H1 (cell line): ENCODE measurements at regions not wholly inside any gene's neighbourhood (a gene's known extent, or its start where the extent isn't known, plus 50 kb on each side); places are given as distances from the start of the nearest gene placed in this dataset.

Experiments
- CTCF ChIA-PET: fragments of 300-600 bp; sonication (Branson Sonifier 250); formaldehyde crosslinking; loops from one replicate; lab custom pipeline; 2021; ENCODE audit not compliant: partially characterized antibody; lab: Charles Lee
- POLR2A ChIA-PET: fragments of 300-600 bp; sonication (Branson Sonifier 250); formaldehyde crosslinking; loops from one replicate; lab custom pipeline; 2021; ENCODE audit warnings: inconsistent platforms; ENCODE audit not compliant: partially characterized antibody; lab: Charles Lee
- DNase-seq, 2 experiments: peaks; one replicate each; pipeline versions ENCODE4 v3.0.0 to v3.0.0-alpha.2; 2010 to 2022; ENCODE audit warnings: low spot score in 2 of 2, low read depth in 1 of 2, mixed read lengths in 1 of 2
- FAIRE-seq: peaks from 2 replicates; lab custom pipeline; 2011; peaks lifted over from hg19 to GRCh38; lab: Jason Lieb, UNC
- H2AFZ ChIP-seq: 2 replicates; pipeline ENCODE4 v1.8.1; 2012; ENCODE audit warnings: low read length, inconsistent platforms
- H2AK5ac ChIP-seq: 2 replicates; pipeline ENCODE4 v1.6.1; 2013; ENCODE audit warnings: low read depth, low read length
- H2BK120ac ChIP-seq: replicated peaks from 2 replicates; pipeline ENCODE3; 2013; ENCODE audit warnings: low read depth, low read length, inconsistent platforms
- H2BK12ac ChIP-seq: 2 replicates; pipeline ENCODE4 v1.6.1; 2013; ENCODE audit warnings: low read depth, low read length
- H2BK15ac ChIP-seq: 2 replicates; pipeline ENCODE4 v1.6.1; 2013; ENCODE audit warnings: low read length
- H2BK20ac ChIP-seq: 2 replicates; pipeline ENCODE4 v1.6.1; 2013; ENCODE audit warnings: low read length
- H2BK5ac ChIP-seq: 2 replicates; pipeline ENCODE4 v1.6.1; 2013; ENCODE audit warnings: low read depth, low read length
- H3K14ac ChIP-seq: 2 replicates; pipeline ENCODE4 v1.6.1; 2013; ENCODE audit warnings: inconsistent platforms; ENCODE audit not compliant: insufficient read length
- H3K18ac ChIP-seq: 2 replicates; pipeline ENCODE4 v1.6.1; 2013; ENCODE audit warnings: low read length; ENCODE audit errors: extremely low read depth
- H3K23ac ChIP-seq: 2 replicates; pipeline ENCODE4 v1.6.1; 2013; ENCODE audit warnings: inconsistent platforms; ENCODE audit not compliant: insufficient read length
- H3K23me2 ChIP-seq: 2 replicates; pipeline ENCODE4 v1.6.1; 2013; ENCODE audit warnings: low read depth, low read length
- H3K27ac ChIP-seq: 2 replicates; pipeline ENCODE4 v1.6.1; 2011; ENCODE audit warnings: low read depth, low read length, inconsistent platforms
- H3K27me3 ChIP-seq, 4 experiments: replicated peaks in 1 of 4; 1 replicate in 1 of 4; 2 replicates in 3 of 4; pipeline versions ENCODE4 v1.6.1 to v1.8.1; 2011 to 2013; ENCODE audit warnings: low read length in 3 of 4, mild to moderate bottlenecking in 3 of 4, inconsistent platforms in 2 of 4, mixed read lengths in 2 of 4, moderate library complexity in 1 of 4; ENCODE audit not compliant: control insufficient read depth in 3 of 4, insufficient read depth in 3 of 4; ENCODE audit errors: extremely low read depth in 1 of 4
- H3K36me3 ChIP-seq, 4 experiments: 2 replicates each; pipeline versions ENCODE4 v1.6.1 to v1.8.1; 2011 to 2013; ENCODE audit warnings: mild to moderate bottlenecking in 4 of 4, low read length in 3 of 4, moderate library complexity in 2 of 4, control low read depth in 1 of 4, inconsistent platforms in 1 of 4; ENCODE audit not compliant: insufficient read depth in 4 of 4, control insufficient read depth in 2 of 4
- H3K4ac ChIP-seq: replicated peaks from 2 replicates; pipeline ENCODE3; 2013; ENCODE audit warnings: low read length, low read depth, mixed read lengths, inconsistent platforms; ENCODE audit not compliant: insufficient read length
- H3K4me1 ChIP-seq, 4 experiments: replicated peaks in 1 of 4; 1 replicate in 1 of 4; 2 replicates in 3 of 4; pipeline versions ENCODE4 v1.6.1 to v1.8.1; 2011 to 2013; ENCODE audit warnings: low read length in 3 of 4, inconsistent platforms in 2 of 4, mixed read lengths in 1 of 4; ENCODE audit not compliant: insufficient read depth in 4 of 4, control insufficient read depth in 3 of 4
- H3K4me2 ChIP-seq, 2 experiments: 2 replicates each; pipeline versions ENCODE4 v1.6.1 to v1.8.1; 2011 to 2013; ENCODE audit warnings: low read depth in 2 of 2, low read length in 2 of 2, control low read depth in 1 of 2, inconsistent platforms in 1 of 2, mild to moderate bottlenecking in 1 of 2; ENCODE audit not compliant: insufficient read depth in 1 of 2
- H3K4me3 ChIP-seq, 4 experiments: fragments of 200-600, 300-600 bp in 1 of 4; sonication (generic), shearing (Covaris generic), sonication (Bioruptor Twin) in 1 of 4; 2 replicates each; pipeline versions ENCODE4 v1.5.1 to v1.8.1; 2011 to 2016; ENCODE audit warnings: low read length in 4 of 4, low read depth in 3 of 4, control low read depth in 2 of 4, inconsistent platforms in 2 of 4, mild to moderate bottlenecking in 2 of 4, mixed read lengths in 1 of 4, moderate library complexity in 1 of 4; ENCODE audit not compliant: insufficient read depth in 2 of 4; ENCODE audit errors: extremely low read depth in 1 of 4
- H3K56ac ChIP-seq: replicated peaks from 2 replicates; pipeline ENCODE3; 2013; ENCODE audit warnings: low read depth, mild to moderate bottlenecking, mixed read lengths, low read length, inconsistent platforms; ENCODE audit not compliant: insufficient read length
- H3K79me1 ChIP-seq: 2 replicates; pipeline ENCODE4 v1.6.1; 2013; ENCODE audit warnings: low read depth, low read length, control low read depth
- H3K79me2 ChIP-seq, 2 experiments: 2 replicates each; pipeline versions ENCODE4 v1.6.1 to v1.8.1; 2012 to 2013; ENCODE audit warnings: low read length in 2 of 2, mild to moderate bottlenecking in 2 of 2, inconsistent platforms in 1 of 2; ENCODE audit not compliant: insufficient read depth in 2 of 2, control insufficient read depth in 1 of 2
- H3K9ac ChIP-seq, 4 experiments: replicated peaks in 1 of 4; 1 replicate in 1 of 4; 2 replicates in 3 of 4; pipeline versions ENCODE4 v1.6.1 to v1.8.1; 2011 to 2013; ENCODE audit warnings: low read depth in 3 of 4, low read length in 3 of 4, control low read depth in 2 of 4, mild to moderate bottlenecking in 2 of 4, moderate library complexity in 2 of 4, inconsistent platforms in 1 of 4; ENCODE audit errors: extremely low read depth in 1 of 4
- H3K9me3 ChIP-seq, 2 experiments: 2 replicates each; pipeline versions ENCODE4 v1.6.1 to v1.8.1; 2012 to 2013; ENCODE audit warnings: mild to moderate bottlenecking in 2 of 2, moderate library complexity in 2 of 2, control low read depth in 1 of 2, inconsistent platforms in 1 of 2, low read depth in 1 of 2, low read length in 1 of 2, mixed read lengths in 1 of 2; ENCODE audit not compliant: insufficient read depth in 2 of 2
- H4K20me1 ChIP-seq, 2 experiments: replicated peaks in 1 of 2; 2 replicates each; pipeline versions ENCODE3 to v1.8.1; 2011 to 2013; ENCODE audit warnings: inconsistent platforms in 2 of 2, low read length in 2 of 2, mild to moderate bottlenecking in 1 of 2; ENCODE audit not compliant: insufficient read depth in 2 of 2, control insufficient read depth in 1 of 2
- H4K5ac ChIP-seq: 2 replicates; pipeline ENCODE4 v1.6.1; 2013; ENCODE audit warnings: low read length, low read depth, mixed read lengths, inconsistent platforms; ENCODE audit not compliant: insufficient read length
- H4K8ac ChIP-seq: 2 replicates; pipeline ENCODE4 v1.8.0; 2013; ENCODE audit warnings: mild to moderate bottlenecking, moderate library complexity, low read length, inconsistent platforms; ENCODE audit not compliant: insufficient read depth; ENCODE audit errors: extremely low read depth
- H4K91ac ChIP-seq: replicated peaks from 2 replicates; pipeline ENCODE3; 2013; ENCODE audit warnings: low read length, mixed read lengths, inconsistent platforms; ENCODE audit not compliant: insufficient read length
- BCL11A ChIP-seq, 2 experiments: IDR thresholded peaks; one replicate each; pipeline ENCODE4 v1.6.1; 2011; ENCODE audit warnings: low read depth in 2 of 2, low read length in 2 of 2, mild to moderate bottlenecking in 2 of 2
- CBX8 ChIP-seq: fragments of 300-800, 300-1000 bp; sonication (generic); IDR thresholded peaks from 2 replicates; pipeline ENCODE4 v1.7.1; 2016; ENCODE audit warnings: low read depth, low read length, borderline replicate concordance
- CEBPB ChIP-seq: IDR thresholded peaks from 2 replicates; pipeline ENCODE4 v1.6.1; 2012; ENCODE audit warnings: low read depth, low read length
- EZH2 ChIP-seq: fragments of 200-600 bp; sonication (generic); IDR thresholded peaks from 2 replicates; pipeline ENCODE4 v1.7.1; 2012; ENCODE audit warnings: low read depth, mild to moderate bottlenecking, moderate library complexity, low read length, inconsistent platforms; ENCODE audit not compliant: severe bottlenecking
- GTF2F1 ChIP-seq: IDR thresholded peaks from 2 replicates; pipeline ENCODE4 v1.6.1; 2012; ENCODE audit warnings: low read depth, low read length, improper control_type of control experiment, borderline replicate concordance
- JUN ChIP-seq: IDR thresholded peaks from 2 replicates; pipeline ENCODE4 v1.6.1; 2011; ENCODE audit warnings: low read depth, mild to moderate bottlenecking, improper control_type of control experiment, low read length
- KDM5A ChIP-seq: fragments of 200-600 bp; IDR thresholded peaks from 2 replicates; pipeline ENCODE4 v1.7.1; 2012; ENCODE audit warnings: mild to moderate bottlenecking, low read length, inconsistent platforms, mixed read lengths
- MAFK ChIP-seq: IDR thresholded peaks from 2 replicates; pipeline ENCODE4 v1.6.1; 2012; ENCODE audit warnings: low read depth, mild to moderate bottlenecking, improper control_type of control experiment, low read length
- POU5F1 ChIP-seq: IDR thresholded peaks from 2 replicates; pipeline ENCODE4 v1.6.1; 2011; ENCODE audit warnings: low read depth, mild to moderate bottlenecking, low read length, moderate library complexity
- RAD21 ChIP-seq, 2 experiments: IDR thresholded peaks in 1 of 2; conservative IDR thresholded peaks in 1 of 2; 2 replicates each; pipeline ENCODE4 v1.6.1; 2011; ENCODE audit warnings: low read depth in 2 of 2, low read length in 2 of 2, improper control_type of control experiment in 1 of 2, inconsistent platforms in 1 of 2, mild to moderate bottlenecking in 1 of 2, moderate library complexity in 1 of 2
- RXRA ChIP-seq: IDR thresholded peaks from 2 replicates; pipeline ENCODE4 v1.6.1; 2011; ENCODE audit warnings: low read depth, mild to moderate bottlenecking, low read length, moderate library complexity; ENCODE audit not compliant: insufficient read depth
- SP2 ChIP-seq: IDR thresholded peaks from 2 replicates; pipeline ENCODE4 v1.6.1; 2012; ENCODE audit warnings: mild to moderate bottlenecking, low read length, inconsistent platforms
- SP4 ChIP-seq: IDR thresholded peaks from 2 replicates; pipeline ENCODE4 v1.6.1; 2012; ENCODE audit warnings: low read length, inconsistent platforms
- YY1 ChIP-seq: IDR thresholded peaks from 2 replicates; pipeline ENCODE4 v1.6.1; 2011; ENCODE audit warnings: low read depth, mild to moderate bottlenecking, low read length
- ZNF274 ChIP-seq: IDR thresholded peaks from 2 replicates; pipeline ENCODE4 v1.7.0; 2012; ENCODE audit warnings: low read length, borderline replicate concordance; ENCODE audit errors: extremely low read depth
- WGBS, 2 experiments: shearing (Covaris generic) in 1 of 2; methylation state at CpG; one replicate each; pipeline versions ENCODE4 v1.1.6 to v1.1.7; 2013 to 2015; ENCODE audit warnings: low lambda C conversion rate in 2 of 2, mixed read lengths in 2 of 2, inconsistent platforms in 1 of 2, low coverage in 1 of 2, missing lambda C conversion rate in 1 of 2; ENCODE audit not compliant: insufficient replicate concordance in 2 of 2, insufficient coverage in 1 of 2, insufficient read length in 1 of 2; ENCODE audit errors: extremely low coverage in 1 of 2, missing lambda C conversion rate in 1 of 2; 5-methylcytosine and 5-hydroxymethylcytosine counted together

DNA sequence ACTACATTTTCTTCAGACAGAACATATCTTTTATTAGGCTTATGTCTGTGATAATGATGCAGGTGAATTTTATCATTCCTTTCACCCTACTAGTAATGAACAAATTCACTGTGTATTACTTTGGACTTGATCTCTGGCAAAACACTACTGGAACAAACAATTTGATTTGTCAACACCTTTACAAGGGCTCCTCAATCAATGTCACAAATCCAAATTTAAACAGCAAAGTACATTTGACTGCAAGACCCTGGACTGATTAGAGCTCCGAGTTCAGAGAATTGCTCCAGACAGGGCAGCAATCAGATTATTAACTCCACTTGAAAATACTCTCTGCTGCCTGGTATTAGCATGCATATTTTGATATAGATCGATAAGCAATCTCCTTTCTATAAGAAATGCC is 547.6 kb upstream of the SALL1 start:
- no peak overlapping the region for H2BK5ac ChIP-seq
- H3K4me2 ChIP-seq, result no peak overlapping the region
- H3K23me2 ChIP-seq, result no peaks in the 10 kb centered on the region
- no peak overlapping the region for H2AFZ ChIP-seq
- no peak overlapping the region for H4K91ac ChIP-seq
- H3K4me1 ChIP-seq, result no peaks in the 10 kb centered on the region; a peak in 1 of 7 replicates
- H3K18ac ChIP-seq, result no peak overlapping the region
- no peak overlapping the region for H3K9ac ChIP-seq
- no peak overlapping the region for H3K4me3 ChIP-seq
- H2BK12ac ChIP-seq, result no peak overlapping the region
- H2AK5ac ChIP-seq, result no peak overlapping the region
- ChIA-PET CTCF (interaction anchor here (3.2 kb wide), 1 partner anchor 11 kb away, joined by 10 read pairs; no protein-coding TSS in a partner anchor), POLR2A (no interaction called here)
- 94% methylated on average over 2 of the region's 2 CpGs; no CpG with 5 or more reads in 1 of the 2 experiments for WGBS, 2 experiments
- H2BK15ac ChIP-seq, result no peak overlapping the region
- H4K5ac ChIP-seq, result no peak overlapping the region
- TF ChIP-seq EZH2, result no peak
- TF ChIP-seq MAFK, result no peak
- no peak for TF ChIP-seq CBX8
- no peak for TF ChIP-seq SP2
- TF ChIP-seq ZNF274, result no peak
- TF ChIP-seq CEBPB, result no peak
- TF ChIP-seq KDM5A, result no peak
- TF ChIP-seq RAD21 (IDR thresholded peaks at IDR 0.05 in 1 of 2, conservative IDR thresholded peaks at IDR 0.05 in 1 of 2; ENCODE audit: low read depth in 2 of 2, low read length in 2 of 2), result no peak
- no peak for TF ChIP-seq JUN
- TF ChIP-seq POU5F1, result no peak
- TF ChIP-seq SP4, result no peak
- TF ChIP-seq YY1, result no peak
- no peak for TF ChIP-seq GTF2F1
- TF ChIP-seq BCL11A (IDR thresholded peaks at IDR 0.05; ENCODE audit: low read depth in 2 of 2, low read length in 2 of 2), result no peak
- TF ChIP-seq RXRA, result no peak
- H4K8ac ChIP-seq, result no peak overlapping the region
- no peak overlapping the region for H3K27ac ChIP-seq
- no peaks in the 10 kb centered on the region for H3K79me1 ChIP-seq
- no peaks in the 10 kb centered on the region for H4K20me1 ChIP-seq
- H3K4ac ChIP-seq, result no peak overlapping the region
- DNase-seq, result no peak
- H3K56ac ChIP-seq, result no peak overlapping the region
- no peak overlapping the region for H2BK20ac ChIP-seq
- H3K27me3 ChIP-seq, result no peaks in the 10 kb centered on the region
- no peak overlapping the region for H3K14ac ChIP-seq
- no peaks in the 10 kb centered on the region for H3K36me3 ChIP-seq
- no peak for FAIRE-seq
- peaks cover 0 to 3% of the 10 kb centered on the region in 2 experiments; a peak in 1 of 4 replicates for H3K9me3 ChIP-seq
- no peak overlapping the region for H2BK120ac ChIP-seq
- H3K79me2 ChIP-seq, result no peaks in the 10 kb centered on the region
- H3K23ac ChIP-seq, result no peak overlapping the region
